GM18511 (cell line): ENCODE measurements at regions not wholly inside any gene's neighbourhood (a gene's known extent, or its start where the extent isn't known, plus 50 kb on each side); places are given as distances from the start of the nearest gene placed in this dataset.

Source experiments
- ATAC-seq: cut with Tn5 transposase; IDR thresholded peaks from one replicate; pipeline ENCODE4 v1.9.1; 2021; ENCODE audit warnings: mild to moderate bottlenecking, moderate library complexity; ENCODE audit not compliant: unreplicated experiment

- ATAC-seq, result no peak
Measured at GRCh38 chr16:49027420-49027819, 254.2 kb downstream of the CBLN1 start.

- no peak for ATAC-seq
Measured at GRCh38 chr16:49026566-49027181, 255.0 kb downstream of the CBLN1 start.

- ATAC-seq, result no peak
Measured at GRCh38 chr16:49024896-49025295, 256.7 kb downstream of the CBLN1 start.

- no peak for ATAC-seq
Measured at GRCh38 chr16:49024016-49024415, 257.6 kb downstream of the CBLN1 start.

GRCh38 chr16:49023050-49023449, 258.6 kb downstream of the CBLN1 start:
- ATAC-seq, result no peak

GRCh38 chr16:49022351-49022963, 259.2 kb downstream of the CBLN1 start:
- no peak for ATAC-seq

GRCh38 chr16:49021136-49021535, 260.5 kb downstream of the CBLN1 start:
- ATAC-seq, result no peak

- no peak for ATAC-seq
Measured at GRCh38 chr16:49020436-49020835, 261.2 kb downstream of the CBLN1 start.

GRCh38 chr16:49019831-49020230, 261.8 kb downstream of the CBLN1 start:
- no peak for ATAC-seq

GRCh38 chr16:49019081-49019633, 262.5 kb downstream of the CBLN1 start:
- no peak for ATAC-seq

GRCh38 chr16:49018259-49018931, 263.2 kb downstream of the CBLN1 start:
- no peak for ATAC-seq

- no peak for ATAC-seq
Measured at GRCh38 chr16:49017501-49017900, 264.1 kb downstream of the CBLN1 start.

GRCh38 chr16:49016461-49016860, 265.2 kb downstream of the CBLN1 start:
- ATAC-seq, result no peak

- ATAC-seq, result no peak
Measured at GRCh38 chr16:49015225-49015592, 266.4 kb downstream of the CBLN1 start.

GRCh38 chr16:49014277-49015224, 267.1 kb downstream of the CBLN1 start:
- no peak for ATAC-seq

- no peak for ATAC-seq
Measured at GRCh38 chr16:49013727-49014080, 267.9 kb downstream of the CBLN1 start.

GRCh38 chr16:49012961-49013726, 268.5 kb downstream of the CBLN1 start:
- ATAC-seq, result no peak

- no peak for ATAC-seq
Measured at GRCh38 chr16:49011901-49012300, 269.7 kb downstream of the CBLN1 start.

- no peak for ATAC-seq
Measured at GRCh38 chr16:49010879-49011278, 270.8 kb downstream of the CBLN1 start.

GRCh38 chr16:49010396-49010795, 271.2 kb downstream of the CBLN1 start:
- no peak for ATAC-seq
